ENCODE measurements at regions not wholly inside any gene's neighbourhood (a gene's known extent, or its start where the extent isn't known, plus 50 kb on each side); places are given as distances from the start of the nearest gene placed in this dataset.

- TF ChIP-seq CTCF (IDR thresholded peaks at IDR 0.05) (no peak), EZH2 (IDR thresholded peaks at IDR 0.05; ENCODE audit: borderline replicate concordance, insufficient read depth, low read depth, low read length, poor library complexity, severe bottlenecking) (no peak)
Observed at GRCh38 chr16:80384862-80385261, 155.9 kb upstream of the DYNLRB2 start.
